Naive B cell (primary cell): ENCODE measurements at regions not wholly inside any gene's neighbourhood (a gene's known extent, or its start where the extent isn't known, plus 50 kb on each side); places are given as distances from the start of the nearest gene placed in this dataset.
"Not testable (repeated sequence)": the region's sequence is repeated elsewhere in the genome, so short reads cannot be mapped to it uniquely, and the experiment has no call there.

ENCODE experiments used
- ATAC-seq, 2 donors: fragments of 150-1000 bp; cut with Tn5 transposase; 2 replicates each; pipeline ENCODE4 v1.10.0; 2021; ENCODE audit warnings: low read depth in 2 of 2, mild to moderate bottlenecking in 2 of 2, moderate library complexity in 2 of 2
- DNase-seq: peaks from one replicate; pipeline ENCODE4 v3.0.0; 2022
- H3K27ac Mint-ChIP-seq, 6 donors: one replicate each; pipeline ENCODE4 v1.8.0; 2020 to 2022; ENCODE audit warnings: mild to moderate bottlenecking in 6 of 6, mixed read lengths in 6 of 6, moderate library complexity in 5 of 6, inconsistent platforms in 2 of 6
- H3K27me3 Mint-ChIP-seq, 3 donors: one replicate each; pipeline ENCODE4 v1.8.0; 2021 to 2022; ENCODE audit warnings: mixed read lengths in 3 of 3, mild to moderate bottlenecking in 1 of 3
- H3K36me3 Mint-ChIP-seq, 2 donors: one replicate each; pipeline ENCODE4 v1.8.0; 2020 to 2022; ENCODE audit warnings: mixed read lengths in 2 of 2, inconsistent platforms in 1 of 2, mild to moderate bottlenecking in 1 of 2
- H3K4me1 Mint-ChIP-seq, 3 donors: one replicate each; pipeline ENCODE4 v1.8.0; 2020 to 2022; ENCODE audit warnings: mixed read lengths in 3 of 3, inconsistent platforms in 1 of 3, mild to moderate bottlenecking in 1 of 3, moderate library complexity in 1 of 3
- H3K4me3 Mint-ChIP-seq, 8 donors: one replicate each; pipeline ENCODE4 v1.8.0; 2020 to 2022; ENCODE audit warnings: mild to moderate bottlenecking in 8 of 8, mixed read lengths in 8 of 8, moderate library complexity in 8 of 8, inconsistent platforms in 2 of 8
- H3K9me3 Mint-ChIP-seq, 7 donors: one replicate each; pipeline ENCODE4 v1.8.0; 2020 to 2022; ENCODE audit warnings: mixed read lengths in 7 of 7, mild to moderate bottlenecking in 5 of 7, inconsistent platforms in 2 of 7, moderate library complexity in 1 of 7

DNA sequence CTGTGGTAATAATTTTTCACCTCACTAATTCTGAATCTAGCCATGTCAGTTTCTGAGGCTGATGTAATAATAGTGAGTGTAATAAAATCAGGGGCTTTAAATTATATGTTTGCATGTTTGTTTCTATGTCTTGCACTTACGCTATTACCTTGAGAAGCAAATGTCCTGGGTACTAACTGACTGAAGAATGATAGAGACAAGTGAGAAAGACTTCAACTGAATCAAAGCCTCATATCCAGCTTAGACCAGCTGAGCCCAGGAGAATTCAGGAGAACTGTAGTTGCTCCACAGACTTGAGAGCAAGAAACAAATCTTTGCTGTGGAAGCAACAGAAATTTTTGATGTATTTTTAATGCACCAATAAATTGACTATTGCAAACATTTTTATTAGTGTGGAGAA is 162.8 kb downstream of the MANEA start:
- Mint-ChIP-seq H3K27me3 (no peaks in the 10 kb centered on the region), H3K4me1 (no peaks in the 10 kb centered on the region), H3K36me3 (no peaks in the 10 kb centered on the region), H3K4me3 (no peak overlapping the region), H3K27ac (peak overlapping the region in 1 of 6 donors; percentile 42), H3K9me3 (peaks cover 0 to 2% (median 0%) of the 10 kb centered on the region in 7 donors)
- no peak for ATAC-seq
- no peak for DNase-seq

DNA sequence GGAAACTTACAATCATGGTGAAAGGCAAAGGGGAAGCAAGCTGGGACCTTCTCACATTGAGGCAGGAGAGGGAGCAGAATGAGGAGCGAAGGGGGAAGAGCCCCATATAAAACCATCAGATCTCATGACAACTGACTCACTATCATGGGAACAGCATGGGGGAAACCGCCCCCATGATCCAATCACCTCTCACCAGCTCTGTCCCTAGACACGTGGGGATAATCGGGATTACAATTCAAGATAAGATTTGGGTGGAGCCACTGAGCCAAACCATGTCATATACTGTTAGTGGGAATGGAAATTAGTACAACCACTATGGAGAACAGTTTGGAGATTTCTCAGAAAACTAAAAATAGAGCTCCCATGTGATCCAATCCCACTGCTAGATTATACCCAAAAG is 163.7 kb downstream of the MANEA start:
- ATAC-seq (no peak), DNase-seq (no peak)
- H3K27me3 Mint-ChIP-seq, result no peaks in the 10 kb centered on the region
- H3K27ac Mint-ChIP-seq, result no peak overlapping the region
- no peaks in the 10 kb centered on the region for H3K4me1 Mint-ChIP-seq
- H3K9me3 Mint-ChIP-seq, result peaks cover 0 to 2% (median 0%) of the 10 kb centered on the region in 7 donors
- H3K4me3 Mint-ChIP-seq, result no peak overlapping the region
- no peaks in the 10 kb centered on the region for H3K36me3 Mint-ChIP-seq

DNA sequence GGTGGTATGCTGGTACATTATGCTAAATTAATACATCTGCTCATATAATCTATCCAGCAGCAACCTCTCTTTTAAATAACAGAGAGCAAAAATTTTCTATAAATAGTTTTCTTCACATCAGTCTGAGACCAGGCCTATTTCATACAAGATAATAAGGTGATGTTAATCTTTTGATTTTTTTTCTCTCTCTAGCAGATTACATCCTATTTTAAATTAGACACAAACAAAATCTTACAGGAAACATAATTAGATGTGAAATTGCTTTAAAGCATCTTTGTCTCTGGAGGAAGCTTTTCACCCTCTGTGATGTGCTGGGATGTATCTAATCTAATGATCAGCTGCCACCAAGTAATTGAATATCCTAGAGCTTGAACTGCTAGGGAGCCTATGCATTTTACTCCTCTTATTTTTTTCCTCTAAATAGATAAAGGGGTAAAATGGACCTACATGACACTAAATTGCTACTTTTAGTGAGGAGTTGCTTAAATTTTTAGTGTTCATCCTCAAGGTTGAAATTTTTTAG is 165.5 kb downstream of the MANEA start:
- peaks cover 0 to 2% (median 0%) of the 10 kb centered on the region in 7 donors for H3K9me3 Mint-ChIP-seq
- H3K4me3 Mint-ChIP-seq, result no peak overlapping the region
- no peak for ATAC-seq
- no peak overlapping the region for H3K27ac Mint-ChIP-seq
- H3K27me3 Mint-ChIP-seq, result no peaks in the 10 kb centered on the region
- no peak for DNase-seq
- no peaks in the 10 kb centered on the region for H3K36me3 Mint-ChIP-seq
- no peaks in the 10 kb centered on the region for H3K4me1 Mint-ChIP-seq

DNA sequence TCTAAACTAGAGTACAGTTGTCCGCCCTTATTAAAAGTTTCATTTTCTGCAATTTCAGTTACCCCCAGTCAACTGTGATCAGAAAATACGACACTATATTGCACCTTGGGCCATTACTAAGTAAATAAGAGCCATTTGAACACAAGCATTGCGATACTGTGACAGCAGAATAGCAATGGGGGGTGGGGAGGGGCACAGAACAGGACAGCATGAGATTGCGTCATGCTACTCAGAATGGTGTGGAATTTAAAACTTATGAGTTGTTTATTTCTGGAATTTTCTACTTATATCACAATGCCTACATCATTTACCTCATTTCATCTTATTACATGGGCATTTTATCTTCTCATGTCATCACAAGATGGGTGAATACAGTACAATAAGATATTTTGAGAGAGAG is 166.3 kb downstream of the MANEA start:
- DNase-seq (no peak), ATAC-seq (no peak)
- Mint-ChIP-seq H3K4me3 (no peak overlapping the region), H3K9me3 (peaks cover 0 to 2% (median 0%) of the 10 kb centered on the region in 7 donors), H3K27ac (no peak overlapping the region), H3K36me3 (no peaks in the 10 kb centered on the region), H3K4me1 (no peaks in the 10 kb centered on the region), H3K27me3 (no peaks in the 10 kb centered on the region)

DNA sequence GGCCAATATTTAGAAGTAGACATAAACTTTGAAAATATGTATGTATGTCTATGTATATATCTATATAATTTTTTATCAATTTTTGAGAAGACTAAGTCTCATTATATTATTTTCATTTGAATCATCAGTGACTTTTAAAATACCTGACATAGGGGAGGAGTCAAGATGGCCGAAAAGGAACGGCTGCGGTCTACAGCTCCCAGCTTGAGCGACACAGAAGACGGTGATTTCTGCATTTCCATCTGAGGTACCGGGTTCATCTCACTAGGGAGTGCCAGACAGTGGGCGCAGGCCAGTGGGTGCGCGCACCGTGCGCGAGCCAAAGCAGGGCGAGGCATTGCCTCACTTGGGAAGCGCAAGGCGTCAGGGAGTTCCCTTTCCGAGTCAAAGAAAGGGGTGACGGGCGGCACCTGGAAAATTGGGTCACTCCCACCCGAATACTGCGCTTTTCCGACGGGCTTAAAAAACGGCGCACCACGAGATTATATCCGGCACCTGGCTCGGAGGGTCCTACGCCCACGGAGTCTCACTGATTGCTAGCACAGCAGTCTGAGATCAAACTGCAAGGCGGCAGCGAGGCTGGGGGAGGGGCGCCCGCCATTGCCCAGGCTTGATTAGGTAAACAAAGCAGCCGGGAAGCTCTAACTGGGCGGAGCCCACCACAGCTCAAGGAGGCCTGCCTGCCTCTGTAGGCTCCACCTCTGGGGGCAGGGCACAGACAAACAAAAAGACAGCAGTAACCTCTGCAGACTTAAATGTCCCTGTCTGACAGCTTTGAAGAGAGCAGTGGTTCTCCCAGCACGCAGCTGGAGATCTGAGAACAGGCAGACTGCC is 181.1 kb downstream of the MANEA start:
- H3K27ac Mint-ChIP-seq, DNase-seq, H3K4me1 Mint-ChIP-seq, ATAC-seq, H3K4me3 Mint-ChIP-seq, H3K9me3 Mint-ChIP-seq, H3K27me3 Mint-ChIP-seq, H3K36me3 Mint-ChIP-seq: not testable (repeated sequence)

DNA sequence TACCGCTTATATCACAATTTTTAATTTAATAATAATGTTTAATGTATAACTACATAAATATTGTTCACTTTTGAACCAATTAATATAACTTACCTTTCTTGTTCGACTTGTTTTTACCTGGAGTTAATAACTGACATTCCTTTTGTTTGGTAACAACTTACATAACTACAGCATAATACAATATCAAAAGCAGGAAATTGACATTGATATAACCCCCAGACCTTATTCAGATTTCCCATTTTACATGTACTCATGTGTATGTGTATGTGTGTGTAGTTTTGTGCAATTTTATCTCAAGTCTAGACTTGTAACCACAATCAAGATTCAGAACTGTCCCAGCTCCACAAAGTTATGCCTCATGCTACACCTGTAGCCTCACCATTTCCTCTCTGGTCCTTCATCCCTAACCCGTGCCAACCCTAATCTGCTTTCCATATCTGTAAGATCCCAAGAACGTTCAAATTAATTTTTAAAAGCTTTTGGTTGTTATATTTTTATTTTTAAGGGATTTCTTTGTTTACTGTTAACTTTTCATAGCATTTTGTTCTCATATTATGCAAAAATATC is 190.6 kb downstream of the MANEA start:
- no peak for ATAC-seq
- Mint-ChIP-seq H3K27me3 (no peaks in the 10 kb centered on the region), H3K4me3 (no peak overlapping the region), H3K4me1 (no peaks in the 10 kb centered on the region), H3K27ac (no peak overlapping the region), H3K36me3 (no peaks in the 10 kb centered on the region), H3K9me3 (peaks cover 0 to 4% (median 0%) of the 10 kb centered on the region in 7 donors)
- DNase-seq, result no peak

DNA sequence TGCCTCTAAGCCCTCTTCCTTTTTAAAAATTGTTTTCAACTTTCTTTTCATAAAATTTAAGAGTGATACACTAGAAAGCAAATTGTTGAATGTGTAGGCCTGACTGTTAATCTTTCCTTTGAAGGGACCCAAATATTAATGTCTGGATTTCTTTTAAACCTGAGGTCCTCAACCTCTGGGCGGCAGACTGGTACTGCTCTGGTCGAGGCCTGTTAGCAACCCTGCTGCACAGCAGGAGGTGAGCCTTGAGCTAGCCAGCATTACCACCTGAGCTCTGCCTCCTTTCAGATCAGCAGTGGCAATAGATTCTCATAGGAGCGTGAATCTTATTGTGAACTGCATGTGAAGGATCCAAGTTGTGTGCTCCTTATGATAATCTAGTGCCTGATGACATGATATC is 191.2 kb downstream of the MANEA start:
- Mint-ChIP-seq H3K27me3 (no peaks in the 10 kb centered on the region), H3K4me3 (no peak overlapping the region), H3K36me3 (no peaks in the 10 kb centered on the region), H3K4me1 (no peaks in the 10 kb centered on the region), H3K27ac (no peak overlapping the region), H3K9me3 (peaks cover 0 to 4% (median 2%) of the 10 kb centered on the region in 7 donors)
- DNase-seq (no peak), ATAC-seq (no peak)

DNA sequence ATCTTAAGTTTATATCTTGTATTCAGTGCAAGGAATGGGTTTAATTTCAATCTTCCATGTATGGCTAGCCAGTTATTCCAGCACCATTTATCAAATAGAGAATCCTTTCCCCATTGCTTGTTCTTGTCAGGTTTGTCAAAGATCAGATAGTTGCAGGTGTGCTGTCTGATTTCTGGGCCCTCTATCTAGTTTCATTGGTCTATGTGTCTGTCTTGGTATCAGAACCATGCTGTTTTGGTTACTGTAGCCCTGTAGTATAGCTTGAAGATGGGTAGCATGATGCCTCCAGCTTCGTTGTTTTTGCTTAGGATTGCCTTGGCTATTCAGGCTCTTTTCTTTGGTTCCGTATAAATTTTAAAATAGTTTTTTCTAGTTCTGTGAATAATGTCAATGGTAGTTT is 200.0 kb downstream of the MANEA start:
- DNase-seq (no peak), ATAC-seq (no peak)
- Mint-ChIP-seq H3K4me1 (no peaks in the 10 kb centered on the region), H3K9me3 (peaks cover 0 to 14% (median 4%) of the 10 kb centered on the region in 7 donors), H3K27me3 (no peaks in the 10 kb centered on the region), H3K4me3 (no peak overlapping the region), H3K27ac (no peak overlapping the region), H3K36me3 (no peaks in the 10 kb centered on the region)

DNA sequence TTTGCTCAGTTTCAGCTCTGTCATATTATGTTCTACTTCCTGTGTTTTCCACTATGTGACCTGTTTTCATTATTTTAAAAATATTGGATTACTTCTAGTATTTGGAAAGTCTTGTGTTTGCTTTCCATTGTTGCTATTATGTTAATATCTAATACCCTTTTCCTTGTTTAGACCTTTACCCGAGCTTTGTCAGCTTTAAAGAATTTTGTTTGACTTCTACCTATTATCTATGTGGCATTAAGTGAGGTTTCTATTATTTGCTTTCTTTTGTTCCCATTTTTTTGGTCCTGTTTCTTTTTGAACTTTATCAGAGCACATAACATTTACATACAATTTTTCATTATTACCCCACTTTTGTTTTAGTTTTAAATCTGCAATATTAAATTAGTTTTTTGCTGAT is 202.7 kb downstream of the MANEA start:
- Mint-ChIP-seq H3K36me3 (no peaks in the 10 kb centered on the region), H3K4me1 (no peaks in the 10 kb centered on the region), H3K27ac (no peak overlapping the region), H3K4me3 (no peak overlapping the region), H3K9me3 (peaks cover 0 to 14% (median 3%) of the 10 kb centered on the region in 7 donors), H3K27me3 (no peaks in the 10 kb centered on the region)
- DNase-seq (no peak), ATAC-seq (no peak)

DNA sequence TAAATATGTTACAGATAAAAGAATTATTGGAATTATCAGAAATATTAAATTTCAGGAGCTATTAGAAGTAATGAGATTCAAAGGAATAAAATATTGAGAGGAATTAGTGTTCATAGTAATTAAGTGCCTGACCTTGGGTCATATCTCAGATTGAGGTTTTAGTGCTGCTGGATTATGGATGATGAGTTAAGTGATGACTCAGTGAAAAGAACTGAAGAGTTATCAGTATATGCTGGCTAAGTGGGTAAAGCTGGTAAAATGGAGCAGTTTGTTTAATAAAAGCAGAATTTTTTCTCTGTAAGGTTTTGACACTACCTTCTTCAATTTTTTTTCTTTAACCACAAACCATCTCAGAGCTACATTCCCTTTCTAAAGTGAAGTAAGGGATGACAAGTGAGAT is 206.7 kb downstream of the MANEA start:
- Mint-ChIP-seq H3K36me3 (no peaks in the 10 kb centered on the region), H3K9me3 (peaks cover 0 to 3% (median 0%) of the 10 kb centered on the region in 7 donors), H3K4me3 (no peak overlapping the region), H3K4me1 (no peaks in the 10 kb centered on the region), H3K27me3 (no peaks in the 10 kb centered on the region), H3K27ac (no peak overlapping the region)
- ATAC-seq (no peak), DNase-seq (no peak)

DNA sequence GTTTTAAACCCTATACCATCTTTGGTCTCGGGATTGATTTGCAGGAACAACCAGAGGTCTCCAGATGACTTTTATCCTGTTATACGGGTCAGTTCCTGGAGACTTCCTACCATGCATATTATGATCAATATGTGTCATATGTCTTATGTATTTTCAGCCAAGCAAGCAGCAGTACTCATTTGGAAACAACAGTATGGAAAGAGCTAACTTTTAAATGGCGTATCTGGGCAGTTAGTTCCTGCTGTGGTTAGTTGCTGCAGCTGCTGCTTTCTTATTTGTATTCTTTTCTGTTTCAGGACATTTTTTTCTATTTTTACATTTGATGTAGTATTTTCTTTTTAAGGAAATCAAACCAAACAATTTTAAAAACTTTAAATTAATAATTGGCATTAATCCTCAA is 207.5 kb downstream of the MANEA start:
- no peak overlapping the region for H3K4me3 Mint-ChIP-seq
- H3K27me3 Mint-ChIP-seq, result no peaks in the 10 kb centered on the region
- DNase-seq, result no peak
- no peak overlapping the region for H3K27ac Mint-ChIP-seq
- no peak for ATAC-seq
- no peaks in the 10 kb centered on the region for H3K4me1 Mint-ChIP-seq
- no peaks in the 10 kb centered on the region for H3K36me3 Mint-ChIP-seq
- H3K9me3 Mint-ChIP-seq, result peaks cover 0 to 3% (median 0%) of the 10 kb centered on the region in 7 donors

DNA sequence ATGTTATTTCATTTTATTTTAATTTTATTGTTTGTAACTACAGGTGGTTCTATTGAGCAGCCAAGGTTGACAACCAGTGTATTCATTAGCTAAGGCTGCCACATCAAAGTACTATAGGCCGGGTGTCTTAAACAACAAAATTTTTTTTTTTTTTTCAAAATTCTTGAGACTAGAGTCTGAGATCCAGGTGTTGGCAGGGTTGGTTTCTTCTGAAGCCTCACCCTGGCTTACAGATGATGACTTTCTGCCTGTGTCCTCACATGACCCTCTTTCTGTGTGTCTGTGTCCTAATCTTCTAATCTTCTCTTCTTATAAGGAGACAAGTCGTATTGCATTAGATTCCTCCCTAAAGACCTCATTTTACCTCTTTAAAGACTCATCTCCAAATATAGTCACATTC is 208.4 kb downstream of the MANEA start:
- Mint-ChIP-seq H3K36me3 (no peaks in the 10 kb centered on the region), H3K27ac (peak overlapping the region in 1 of 6 donors; percentile 52), H3K4me3 (no peak overlapping the region), H3K27me3 (no peaks in the 10 kb centered on the region), H3K9me3 (peaks cover 0 to 3% (median 0%) of the 10 kb centered on the region in 7 donors), H3K4me1 (no peaks in the 10 kb centered on the region)
- ATAC-seq (no peak), DNase-seq (no peak)

DNA sequence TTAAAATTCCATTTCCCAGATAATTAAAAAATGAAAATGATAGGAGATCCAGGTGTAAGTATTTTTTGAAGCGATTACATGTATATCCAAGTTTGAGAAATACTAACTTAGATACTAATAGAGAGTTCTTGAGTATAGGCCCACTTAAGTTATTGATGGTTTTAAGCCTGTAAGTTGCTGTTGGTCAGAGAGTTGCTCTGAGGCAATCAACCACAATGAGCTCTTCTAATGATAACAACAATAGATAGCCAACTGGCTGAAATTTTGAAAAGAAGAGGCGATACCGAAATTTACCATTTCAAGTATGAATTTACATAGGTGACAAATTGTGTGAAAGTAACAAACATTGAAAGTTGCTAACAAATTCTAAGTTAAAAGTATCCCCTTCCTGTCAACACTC is 209.5 kb downstream of the MANEA start:
- DNase-seq (no peak), ATAC-seq (no peak)
- Mint-ChIP-seq H3K4me3 (no peak overlapping the region), H3K4me1 (no peaks in the 10 kb centered on the region), H3K27me3 (no peaks in the 10 kb centered on the region), H3K36me3 (no peaks in the 10 kb centered on the region), H3K9me3 (peaks cover 0 to 2% (median 0%) of the 10 kb centered on the region in 7 donors), H3K27ac (no peak overlapping the region)

DNA sequence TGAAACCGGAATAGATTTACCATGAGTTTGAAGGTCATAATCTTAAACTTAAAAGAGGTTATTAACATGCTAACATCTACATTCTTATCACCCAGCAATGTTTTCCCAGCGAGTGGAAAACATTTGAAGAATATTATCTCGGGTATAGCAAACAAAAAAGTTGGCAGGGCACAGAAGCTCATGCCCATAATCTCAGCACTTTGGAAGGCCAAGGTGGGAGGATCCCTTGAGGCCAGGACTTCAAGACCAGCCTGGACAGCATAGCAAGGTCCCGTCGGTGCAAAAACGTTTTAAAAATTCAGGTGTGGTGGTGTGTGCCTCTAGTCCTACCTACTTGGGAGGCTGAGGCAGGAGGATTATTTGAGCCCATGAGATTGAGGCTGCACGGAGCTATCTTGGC is 213.5 kb downstream of the MANEA start:
- Mint-ChIP-seq H3K27me3 (no peaks in the 10 kb centered on the region), H3K4me1 (no peaks in the 10 kb centered on the region), H3K36me3 (no peaks in the 10 kb centered on the region), H3K27ac (no peak overlapping the region), H3K4me3 (no peak overlapping the region), H3K9me3 (peaks cover 0 to 7% (median 3%) of the 10 kb centered on the region in 7 donors)
- DNase-seq, result no peak
- no peak for ATAC-seq
